Panc1 (cell line): ENCODE measurements at regions not wholly inside any gene's neighbourhood (a gene's known extent, or its start where the extent isn't known, plus 50 kb on each side); places are given as distances from the start of the nearest gene placed in this dataset.

Experiments
- ATAC-seq: fragments of 200-7000 bp; cut with Tn5 transposase; 2 replicates; pipeline ENCODE4 v1.9.1; 2020; ENCODE audit warnings: mild to moderate bottlenecking, moderate library complexity
- BruUV-seq: library from RNA; stranded (reverse); fragments of 400-500 nt; replicated peaks from 2 replicates; lab custom pipeline; 2021; lab: Mats Ljungman, UMichigan
- CTCF ChIA-PET: fragments of 300-600 bp; sonication (Branson Sonifier 250); formaldehyde crosslinking; loops from one replicate; lab custom pipeline; 2022; ENCODE audit warnings: antibody characterized with exemption; lab: Charles Lee
- POLR2A ChIA-PET: fragments of 300-600 bp; sonication (Branson Sonifier 250); formaldehyde crosslinking; loops from one replicate; lab custom pipeline; 2022; ENCODE audit warnings: antibody characterized with exemption; lab: Charles Lee
- DNase-seq: peaks from one replicate; pipeline ENCODE4 v3.0.0-alpha.2; 2010; ENCODE audit warnings: low read depth, low spot score
- H3K27ac ChIP-seq: 2 replicates; pipeline ENCODE4 v1.5.1; 2011; ENCODE audit warnings: mild to moderate bottlenecking, low read length, inconsistent platforms
- H3K27me3 ChIP-seq: fragments of 200-500 bp; sonication (Bioruptor generic); 2 replicates; pipeline ENCODE4 v1.6.0; 2014; ENCODE audit warnings: low read length, inconsistent platforms; ENCODE audit not compliant: control insufficient read depth, insufficient read depth
- H3K36me3 ChIP-seq: fragments of 200-500 bp; sonication (Bioruptor generic); 2 replicates; pipeline ENCODE4 v1.5.1; 2014; ENCODE audit warnings: inconsistent platforms, mild to moderate bottlenecking, low read length, moderate library complexity; ENCODE audit not compliant: control insufficient read depth, insufficient read depth
- H3K4me1 ChIP-seq: 2 replicates; pipeline ENCODE4 v1.5.1; 2011; ENCODE audit warnings: inconsistent platforms, mild to moderate bottlenecking, low read length, moderate library complexity; ENCODE audit not compliant: control insufficient read depth, insufficient read depth
- H3K4me3 ChIP-seq, 2 experiments: 2 replicates each; pipeline ENCODE4 v1.5.1; 2011 to 2012; ENCODE audit warnings: low read depth in 2 of 2, low read length in 2 of 2, mild to moderate bottlenecking in 2 of 2, inconsistent platforms in 1 of 2, moderate library complexity in 1 of 2
- H3K9me3 ChIP-seq: fragments of 200-500 bp; sonication (Bioruptor generic); 2 replicates; pipeline ENCODE4 v1.5.1; 2014; ENCODE audit warnings: low read depth, mild to moderate bottlenecking, inconsistent platforms, low read length, moderate library complexity; ENCODE audit not compliant: control insufficient read depth, insufficient read depth
- POLR2AphosphoS5 ChIP-seq: IDR thresholded peaks from 2 replicates; pipeline ENCODE4 v1.6.1; 2012; ENCODE audit warnings: mild to moderate bottlenecking, low read depth, low read length, moderate library complexity
- REST ChIP-seq, 2 experiments: IDR thresholded peaks; 2 replicates each; pipeline ENCODE4 v1.6.1; 2011 to 2012; ENCODE audit warnings: low read depth in 2 of 2, control low read depth in 1 of 2, low read length in 1 of 2, mild to moderate bottlenecking in 1 of 2, moderate library complexity in 1 of 2; ENCODE audit not compliant: insufficient read depth in 1 of 2
- SIN3A ChIP-seq: IDR thresholded peaks from 2 replicates; pipeline ENCODE4 v1.6.1; 2012; ENCODE audit warnings: low read depth, mild to moderate bottlenecking, low read length, moderate library complexity, borderline replicate concordance; ENCODE audit not compliant: insufficient read depth
- TCF7L2 ChIP-seq: IDR thresholded peaks from 2 replicates; pipeline ENCODE4 v1.6.1; 2011; ENCODE audit warnings: mild to moderate bottlenecking, low read depth, low read length, inconsistent platforms
- in situ Hi-C: cut with HindIII; loops from 2 replicates; pipeline ENCODE4 v1.10.0; 2016; ENCODE audit warnings: low sequenced_read_pairs, low pct_unique_long_range_greater_than_20kb
- intact Hi-C: fragments of 100-400 bp; cut with micrococcal nuclease; formaldehyde crosslinking; loops from one replicate; pipeline ENCODE4 v1.10.0; 2022; ENCODE audit not compliant: unreplicated experiment
- TF ChIP-seq, protein P1 (sequence below): fragments of 450-650 bp; IDR thresholded peaks from 2 replicates; pipeline ENCODE4 v1.5.1; 2017; ENCODE audit warnings: mild to moderate bottlenecking

GRCh38 chr6:79420054-79420453, 117.2 kb downstream of the LCA5 start:
- Histone ChIP-seq H3K4me1 (no peaks in the 10 kb centered on the region), H3K27ac (no peak overlapping the region), H3K36me3 (no peaks in the 10 kb centered on the region), H3K9me3 (no peaks in the 10 kb centered on the region), H3K4me3 (no peak overlapping the region), H3K27me3 (peaks cover 2% of the 10 kb centered on the region; the same call in 1 of the 2 replicates)
- BruUV-seq, result no TSS peak
- intact Hi-C loops, result no loop called here
- TF ChIP-seq, protein P1, sequence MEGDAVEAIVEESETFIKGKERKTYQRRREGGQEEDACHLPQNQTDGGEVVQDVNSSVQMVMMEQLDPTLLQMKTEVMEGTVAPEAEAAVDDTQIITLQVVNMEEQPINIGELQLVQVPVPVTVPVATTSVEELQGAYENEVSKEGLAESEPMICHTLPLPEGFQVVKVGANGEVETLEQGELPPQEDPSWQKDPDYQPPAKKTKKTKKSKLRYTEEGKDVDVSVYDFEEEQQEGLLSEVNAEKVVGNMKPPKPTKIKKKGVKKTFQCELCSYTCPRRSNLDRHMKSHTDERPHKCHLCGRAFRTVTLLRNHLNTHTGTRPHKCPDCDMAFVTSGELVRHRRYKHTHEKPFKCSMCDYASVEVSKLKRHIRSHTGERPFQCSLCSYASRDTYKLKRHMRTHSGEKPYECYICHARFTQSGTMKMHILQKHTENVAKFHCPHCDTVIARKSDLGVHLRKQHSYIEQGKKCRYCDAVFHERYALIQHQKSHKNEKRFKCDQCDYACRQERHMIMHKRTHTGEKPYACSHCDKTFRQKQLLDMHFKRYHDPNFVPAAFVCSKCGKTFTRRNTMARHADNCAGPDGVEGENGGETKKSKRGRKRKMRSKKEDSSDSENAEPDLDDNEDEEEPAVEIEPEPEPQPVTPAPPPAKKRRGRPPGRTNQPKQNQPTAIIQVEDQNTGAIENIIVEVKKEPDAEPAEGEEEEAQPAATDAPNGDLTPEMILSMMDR, result no peak
- TF ChIP-seq SIN3A, result no peak
- TF ChIP-seq POLR2AphosphoS5, result no peak
- TF ChIP-seq REST (IDR thresholded peaks at IDR 0.05; ENCODE audit: insufficient read depth in 1 of 2, low read depth in 2 of 2, low read length in 1 of 2), result no peak
- no peak for TF ChIP-seq TCF7L2
- no peak for ATAC-seq
- in situ Hi-C loops, result no loop called here
- CTCF ChIA-PET, result interaction anchor here (0.6 kb wide), 1 partner anchor 122 kb away, joined by 3 read pairs; no protein-coding TSS in a partner anchor
- POLR2A ChIA-PET, result interaction anchor here (0.6 kb wide), 1 partner anchor 211 kb away, joined by 5 read pairs; no protein-coding TSS in a partner anchor
- no peak for DNase-seq

DNA sequence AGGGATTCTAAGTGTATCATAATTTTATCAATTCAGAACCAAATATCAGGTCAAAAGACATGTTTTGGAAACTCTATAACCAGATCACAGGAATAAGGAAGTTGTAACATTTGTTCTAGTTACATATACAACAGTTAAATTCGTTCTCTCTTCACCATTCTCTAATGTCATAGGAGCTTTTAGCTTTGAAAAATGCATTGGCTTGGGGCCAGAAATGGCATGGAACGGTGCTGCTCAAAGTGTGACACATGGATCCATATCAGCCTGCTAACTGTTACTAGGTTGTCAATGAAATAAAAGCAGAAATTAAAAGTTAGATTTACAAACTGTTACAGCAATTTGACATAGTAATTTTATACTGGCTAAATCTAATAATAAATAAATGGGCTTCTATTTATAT, 120.3 kb downstream of the LCA5 start:
- no peaks in the 10 kb centered on the region for H3K4me1 ChIP-seq
- TF ChIP-seq, protein P1, result no peak
- TF ChIP-seq TCF7L2 (no peak), SIN3A (no peak), POLR2AphosphoS5 (no peak), REST (IDR thresholded peaks at IDR 0.05; ENCODE audit: insufficient read depth in 1 of 2, low read depth in 2 of 2, low read length in 1 of 2) (no peak)
- in situ Hi-C loops, result no loop called here
- no peaks in the 10 kb centered on the region for H3K27me3 ChIP-seq
- no peaks in the 10 kb centered on the region for H3K9me3 ChIP-seq
- BruUV-seq, result no TSS peak
- ATAC-seq, result no peak
- H3K27ac ChIP-seq, result no peak overlapping the region
- CTCF ChIA-PET, result no interaction called here
- H3K36me3 ChIP-seq, result no peaks in the 10 kb centered on the region
- POLR2A ChIA-PET, result interaction anchor here (0.6 kb wide), 1 partner anchor 368 kb away, joined by 6 read pairs; no protein-coding TSS in a partner anchor
- no peak overlapping the region for H3K4me3 ChIP-seq
- no peak for DNase-seq
- intact Hi-C loops, result no loop called here
